Activated CD8-positive, alpha-beta memory T cell treated with anti-CD3 and anti-CD28 coated beads, Interleukin-2, amount 10 ng/mL, durations not matched to agents 7 days and 5 days (primary cell): ENCODE measurements at regions not wholly inside any gene's neighbourhood (a gene's known extent, or its start where the extent isn't known, plus 50 kb on each side); places are given as distances from the start of the nearest gene placed in this dataset.

Experiments used
- ATAC-seq: fragments of 150-1000 bp; cut with Tn5 transposase; one replicate; pipeline ENCODE4 v1.10.0; 2021; ENCODE audit warnings: moderate library complexity
- CTCF ChIA-PET: fragments of 350-600 bp; sonication (Branson Sonifier 250); formaldehyde crosslinking; loops from one replicate; lab custom pipeline; 2021; ENCODE audit warnings: antibody characterized with exemption; lab: Charles Lee
- DNase-seq: peaks from one replicate; pipeline ENCODE4 v3.0.0-alpha.2; 2020
- H3K27ac Mint-ChIP-seq: one replicate; pipeline ENCODE4 v1.8.0; 2021; ENCODE audit warnings: mild to moderate bottlenecking, mixed read lengths
- H3K27me3 Mint-ChIP-seq: one replicate; pipeline ENCODE4 v1.8.0; 2021; ENCODE audit warnings: mixed read lengths
- H3K36me3 Mint-ChIP-seq: one replicate; pipeline ENCODE4 v1.8.0; 2021; ENCODE audit warnings: mild to moderate bottlenecking, mixed read lengths
- H3K4me1 Mint-ChIP-seq: one replicate; pipeline ENCODE4 v1.8.0; 2021; ENCODE audit warnings: mixed read lengths
- H3K4me3 Mint-ChIP-seq: one replicate; pipeline ENCODE4 v1.8.0; 2021; ENCODE audit warnings: mild to moderate bottlenecking, moderate library complexity, mixed read lengths
- H3K9me3 Mint-ChIP-seq: one replicate; pipeline ENCODE4 v1.8.0; 2022; ENCODE audit warnings: low read depth, mixed read lengths

GRCh38 chr20:50405915-50406609 is 104.1 kb upstream of the PTPN1 start:
- H3K27me3 Mint-ChIP-seq, result peaks cover 44% of the 10 kb centered on the region
- no peaks in the 10 kb centered on the region for H3K4me1 Mint-ChIP-seq
- CTCF ChIA-PET, result no interaction called here
- H3K9me3 Mint-ChIP-seq, result no peaks in the 10 kb centered on the region
- no peak overlapping the region for H3K4me3 Mint-ChIP-seq
- H3K27ac Mint-ChIP-seq, result no peak overlapping the region
- no peak for ATAC-seq
- DNase-seq, result no peak
- H3K36me3 Mint-ChIP-seq, result no peaks in the 10 kb centered on the region

GRCh38 chr20:50406610-50407136 is 103.5 kb upstream of the PTPN1 start:
- DNase-seq (no peak), ATAC-seq (no peak)
- peaks cover 48% of the 10 kb centered on the region for H3K27me3 Mint-ChIP-seq
- CTCF ChIA-PET, result no interaction called here
- H3K36me3 Mint-ChIP-seq, result no peaks in the 10 kb centered on the region
- no peak overlapping the region for H3K27ac Mint-ChIP-seq
- no peak overlapping the region for H3K4me3 Mint-ChIP-seq
- no peaks in the 10 kb centered on the region for H3K9me3 Mint-ChIP-seq
- no peaks in the 10 kb centered on the region for H3K4me1 Mint-ChIP-seq

- ATAC-seq, result no peak
- no peaks in the 10 kb centered on the region for H3K36me3 Mint-ChIP-seq
- no peaks in the 10 kb centered on the region for H3K9me3 Mint-ChIP-seq
- no peak overlapping the region for H3K4me3 Mint-ChIP-seq
- DNase-seq, result no peak
- peaks cover 54% of the 10 kb centered on the region for H3K27me3 Mint-ChIP-seq
- no peak overlapping the region for H3K27ac Mint-ChIP-seq
- H3K4me1 Mint-ChIP-seq, result no peaks in the 10 kb centered on the region
- CTCF ChIA-PET, result no interaction called here
Observed at GRCh38 chr20:50408526-50409364, 101.4 kb upstream of the PTPN1 start.

GRCh38 chr20:50409495-50409894 is 100.7 kb upstream of the PTPN1 start:
- no peak overlapping the region for H3K27ac Mint-ChIP-seq
- DNase-seq (no peak), ATAC-seq (no peak)
- no peaks in the 10 kb centered on the region for H3K9me3 Mint-ChIP-seq
- CTCF ChIA-PET, result no interaction called here
- H3K27me3 Mint-ChIP-seq, result peaks cover 51% of the 10 kb centered on the region
- no peak overlapping the region for H3K4me3 Mint-ChIP-seq
- H3K36me3 Mint-ChIP-seq, result no peaks in the 10 kb centered on the region
- H3K4me1 Mint-ChIP-seq, result no peaks in the 10 kb centered on the region

GRCh38 chr20:50410343-50410742 is 99.8 kb upstream of the PTPN1 start:
- CTCF ChIA-PET, result no interaction called here
- ATAC-seq (no peak), DNase-seq (no peak)
- Mint-ChIP-seq H3K27me3 (peaks cover 46% of the 10 kb centered on the region), H3K36me3 (no peaks in the 10 kb centered on the region), H3K4me3 (no peak overlapping the region), H3K9me3 (no peaks in the 10 kb centered on the region), H3K4me1 (no peaks in the 10 kb centered on the region), H3K27ac (no peak overlapping the region)

GRCh38 chr20:50412069-50412468 is 98.1 kb upstream of the PTPN1 start:
- CTCF ChIA-PET, result interaction anchor here (0.9 kb wide), 1 partner anchor 15 kb away, joined by 3 read pairs; no protein-coding TSS in a partner anchor
- H3K27me3 Mint-ChIP-seq, result peaks cover 40% of the 10 kb centered on the region
- ATAC-seq (no peak), DNase-seq (no peak)
- no peaks in the 10 kb centered on the region for H3K36me3 Mint-ChIP-seq
- no peak overlapping the region for H3K27ac Mint-ChIP-seq
- H3K4me3 Mint-ChIP-seq, result no peak overlapping the region
- H3K4me1 Mint-ChIP-seq, result no peaks in the 10 kb centered on the region
- H3K9me3 Mint-ChIP-seq, result no peaks in the 10 kb centered on the region

GRCh38 chr20:50412499-50412898 is 97.7 kb upstream of the PTPN1 start:
- peaks cover 37% of the 10 kb centered on the region for H3K27me3 Mint-ChIP-seq
- no peaks in the 10 kb centered on the region for H3K9me3 Mint-ChIP-seq

GRCh38 chr20:50413088-50413500 is 97.1 kb upstream of the PTPN1 start:
- no peak for DNase-seq
- CTCF ChIA-PET, result no interaction called here
- no peak for ATAC-seq
- no peak overlapping the region for H3K4me3 Mint-ChIP-seq
- H3K9me3 Mint-ChIP-seq, result no peaks in the 10 kb centered on the region
- H3K27me3 Mint-ChIP-seq, result peaks cover 40% of the 10 kb centered on the region
- no peaks in the 10 kb centered on the region for H3K36me3 Mint-ChIP-seq
- no peak overlapping the region for H3K27ac Mint-ChIP-seq
- H3K4me1 Mint-ChIP-seq, result no peaks in the 10 kb centered on the region

More at GRCh38 chr20:50412499-50412898, 97.7 kb upstream of the PTPN1 start:
- H3K36me3 Mint-ChIP-seq, result no peaks in the 10 kb centered on the region
- DNase-seq (no peak), ATAC-seq (no peak)
- CTCF ChIA-PET, result interaction anchor here (0.9 kb wide), 1 partner anchor 14 kb away, joined by 3 read pairs; no protein-coding TSS in a partner anchor
- no peak overlapping the region for H3K27ac Mint-ChIP-seq
- no peak overlapping the region for H3K4me3 Mint-ChIP-seq
- no peaks in the 10 kb centered on the region for H3K4me1 Mint-ChIP-seq

- H3K4me3 Mint-ChIP-seq, result no peak overlapping the region
- ATAC-seq, result no peak
- H3K4me1 Mint-ChIP-seq, result no peaks in the 10 kb centered on the region
- H3K27ac Mint-ChIP-seq, result no peak overlapping the region
- peaks cover 41% of the 10 kb centered on the region for H3K27me3 Mint-ChIP-seq
- no peak for DNase-seq
- CTCF ChIA-PET, result no interaction called here
- H3K9me3 Mint-ChIP-seq, result no peaks in the 10 kb centered on the region
- H3K36me3 Mint-ChIP-seq, result no peaks in the 10 kb centered on the region
Observed at GRCh38 chr20:50415021-50415515, 95.1 kb upstream of the PTPN1 start.

GRCh38 chr20:50415516-50416268 is 94.5 kb upstream of the PTPN1 start:
- Mint-ChIP-seq H3K4me1 (no peaks in the 10 kb centered on the region), H3K36me3 (no peaks in the 10 kb centered on the region), H3K27ac (no peak overlapping the region), H3K4me3 (no peak overlapping the region), H3K27me3 (peaks cover 41% of the 10 kb centered on the region), H3K9me3 (no peaks in the 10 kb centered on the region)
- ATAC-seq, result no peak
- no peak for DNase-seq
- CTCF ChIA-PET, result no interaction called here

GRCh38 chr20:50416269-50417022 is 93.7 kb upstream of the PTPN1 start:
- Mint-ChIP-seq H3K36me3 (no peaks in the 10 kb centered on the region), H3K9me3 (no peaks in the 10 kb centered on the region)
- no peak for ATAC-seq

GRCh38 chr20:50417023-50417329 is 93.2 kb upstream of the PTPN1 start:
- H3K36me3 Mint-ChIP-seq, result no peaks in the 10 kb centered on the region
- no peak overlapping the region for H3K27ac Mint-ChIP-seq
- no peak for ATAC-seq
- H3K4me1 Mint-ChIP-seq, result no peaks in the 10 kb centered on the region
- H3K27me3 Mint-ChIP-seq, result peaks cover 34% of the 10 kb centered on the region
- H3K9me3 Mint-ChIP-seq, result no peaks in the 10 kb centered on the region
- CTCF ChIA-PET, result no interaction called here
- no peak overlapping the region for H3K4me3 Mint-ChIP-seq
- no peak for DNase-seq

More at GRCh38 chr20:50416269-50417022, 93.7 kb upstream of the PTPN1 start:
- CTCF ChIA-PET, result no interaction called here
- Mint-ChIP-seq H3K27me3 (peaks cover 40% of the 10 kb centered on the region), H3K27ac (no peak overlapping the region), H3K4me1 (no peaks in the 10 kb centered on the region), H3K4me3 (no peak overlapping the region)
- DNase-seq, result no peak
